ENCODE measurements at regions not wholly inside any gene's neighbourhood (a gene's known extent, or its start where the extent isn't known, plus 50 kb on each side); places are given as distances from the start of the nearest gene placed in this dataset.
"Not testable (repeated sequence)": the region's sequence is repeated elsewhere in the genome, so short reads cannot be mapped to it uniquely, and the experiment has no call there.

DNA sequence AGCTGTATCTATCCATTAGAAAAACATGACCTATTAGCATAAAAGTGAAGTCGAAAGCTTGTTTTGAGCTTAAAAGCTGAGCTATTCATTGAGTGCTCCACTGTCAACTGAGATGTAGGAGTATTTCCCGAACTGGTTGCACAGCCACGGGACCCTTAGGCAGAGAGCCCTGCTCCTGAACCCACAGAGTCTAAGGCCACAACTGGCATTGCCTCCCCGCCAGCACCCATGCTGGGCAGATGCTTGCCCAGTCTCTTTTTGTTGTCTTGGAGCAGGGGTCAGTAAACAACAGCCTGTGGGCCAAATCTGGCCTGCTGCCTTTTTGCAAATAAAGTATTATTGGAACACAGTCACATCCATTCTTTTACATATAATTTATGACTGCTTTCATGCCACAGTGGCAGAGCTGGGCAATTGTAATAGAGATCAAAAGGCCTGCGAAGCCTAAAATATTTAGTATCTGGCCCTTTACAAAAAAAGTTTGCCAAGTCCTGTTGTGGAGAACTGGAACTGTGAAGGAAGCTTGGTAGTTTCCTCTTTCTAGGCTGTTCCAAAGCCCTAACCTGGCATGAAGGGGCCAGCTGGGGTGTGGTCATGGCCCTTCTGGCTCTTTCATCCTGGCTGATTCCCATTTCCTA is 58.4 kb upstream of the WAPL start:
- FAIRE-seq, result no peak

GRCh38 chr10:86580521-86580891 is 58.9 kb upstream of the WAPL start:
- FAIRE-seq (no peak), DNase-seq (ENCODE audit: insufficient read length, low spot score) (no peak)
- no peak for TF ChIP-seq POLR2A (IDR thresholded peaks at IDR 0.05; ENCODE audit: low read depth, low read length)

More for the DNA sequence above, 58.4 kb upstream of the WAPL start:
- no peak for DNase-seq (ENCODE audit: insufficient read length, low spot score)
- TF ChIP-seq POLR2A (IDR thresholded peaks at IDR 0.05; ENCODE audit: low read depth, low read length), result no peak

- no peak for TF ChIP-seq POLR2A (IDR thresholded peaks at IDR 0.05; ENCODE audit: low read depth, low read length)
- no peak for FAIRE-seq
Measured at GRCh38 chr10:86583983-86584382, 62.4 kb upstream of the WAPL start.

DNA sequence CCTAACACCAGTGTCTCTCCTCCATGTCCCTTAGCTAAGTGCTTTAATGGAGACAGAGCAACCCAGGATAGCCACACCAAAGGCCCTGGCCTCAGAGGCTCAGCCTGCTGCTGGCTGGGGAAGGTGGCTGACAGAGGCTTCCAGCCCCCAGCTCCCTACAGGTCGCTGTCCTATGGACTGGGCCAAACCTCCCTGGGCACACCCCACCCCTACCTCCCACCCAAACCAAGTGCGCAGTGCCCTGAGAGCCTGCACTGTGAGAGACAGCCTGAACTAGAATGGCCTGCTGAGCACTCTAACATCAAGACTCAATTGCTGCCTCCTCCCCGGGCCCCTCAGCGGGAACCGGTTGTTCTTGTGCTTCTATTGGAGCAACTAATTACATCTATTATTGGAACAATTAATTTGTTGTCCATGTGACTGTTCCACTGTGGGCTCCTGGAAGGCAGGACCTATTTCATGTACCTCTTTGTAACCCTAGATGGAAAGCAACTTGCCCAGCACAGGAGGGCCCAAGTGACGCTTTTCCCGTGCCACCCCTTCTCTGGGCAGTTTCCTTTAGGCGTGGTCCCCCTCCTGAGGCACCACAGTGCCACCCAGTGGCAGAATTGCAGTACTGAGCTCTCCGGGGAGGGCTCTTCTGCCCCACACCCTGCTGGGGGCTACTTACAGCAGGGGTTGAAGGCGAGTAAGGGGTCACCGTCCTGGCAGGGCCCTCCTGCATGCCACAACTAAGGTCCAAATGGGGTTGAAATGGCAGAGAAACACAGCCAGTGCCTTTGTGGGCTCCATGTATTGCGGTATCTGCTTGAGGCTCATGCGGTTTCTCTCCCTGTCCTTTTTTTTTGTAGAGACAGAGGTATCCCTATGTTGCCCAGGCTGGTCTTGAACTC is 63.7 kb upstream of the WAPL start:
- peak; percentile 53 for FAIRE-seq
- peak; percentile 88 for DNase-seq (ENCODE audit: insufficient read length, low spot score)
- no peak for TF ChIP-seq POLR2A (IDR thresholded peaks at IDR 0.05; ENCODE audit: low read depth, low read length)

More at GRCh38 chr10:86583983-86584382, 62.4 kb upstream of the WAPL start:
- DNase-seq (ENCODE audit: insufficient read length, low spot score), result no peak

DNA sequence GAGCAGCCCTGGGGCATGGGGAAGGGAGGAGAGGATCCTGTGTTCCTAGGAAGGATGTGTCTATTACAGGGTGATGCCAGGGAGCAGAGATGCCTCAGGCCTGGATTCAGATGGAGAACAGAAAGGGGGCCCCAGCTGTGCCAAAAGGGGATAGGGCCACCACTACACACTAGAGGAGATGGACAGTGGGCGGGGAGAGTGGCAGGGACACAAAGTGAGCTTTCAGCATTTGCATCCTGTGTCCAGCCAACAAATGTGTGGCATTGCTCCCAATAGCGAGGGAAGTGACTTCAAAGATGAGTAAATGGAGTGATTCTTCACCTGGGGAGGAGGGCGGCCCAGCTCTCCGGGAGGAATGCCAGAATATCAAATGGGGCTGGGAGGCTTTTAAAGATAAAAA is 64.9 kb upstream of the WAPL start:
- FAIRE-seq (no peak), DNase-seq (ENCODE audit: insufficient read length, low spot score) (no peak)
- TF ChIP-seq POLR2A (IDR thresholded peaks at IDR 0.05; ENCODE audit: low read depth, low read length), result no peak

GRCh38 chr10:86588781-86589180 is 65.6 kb upstream of the OPN4 start:
- not testable (repeated sequence) for FAIRE-seq

GRCh38 chr10:86591436-86591835 is 62.9 kb upstream of the OPN4 start:
- FAIRE-seq (no peak), DNase-seq (ENCODE audit: insufficient read length, low spot score) (no peak)
- no peak for TF ChIP-seq POLR2A (IDR thresholded peaks at IDR 0.05; ENCODE audit: low read depth, low read length)

More at GRCh38 chr10:86588781-86589180, 65.6 kb upstream of the OPN4 start:
- DNase-seq (ENCODE audit: insufficient read length, low spot score), result not testable (repeated sequence)

- FAIRE-seq (no peak), DNase-seq (ENCODE audit: insufficient read length, low spot score) (no peak)
- no peak for TF ChIP-seq POLR2A (IDR thresholded peaks at IDR 0.05; ENCODE audit: low read depth, low read length)
Measured at GRCh38 chr10:86592413-86592812, 61.9 kb upstream of the OPN4 start.

DNA sequence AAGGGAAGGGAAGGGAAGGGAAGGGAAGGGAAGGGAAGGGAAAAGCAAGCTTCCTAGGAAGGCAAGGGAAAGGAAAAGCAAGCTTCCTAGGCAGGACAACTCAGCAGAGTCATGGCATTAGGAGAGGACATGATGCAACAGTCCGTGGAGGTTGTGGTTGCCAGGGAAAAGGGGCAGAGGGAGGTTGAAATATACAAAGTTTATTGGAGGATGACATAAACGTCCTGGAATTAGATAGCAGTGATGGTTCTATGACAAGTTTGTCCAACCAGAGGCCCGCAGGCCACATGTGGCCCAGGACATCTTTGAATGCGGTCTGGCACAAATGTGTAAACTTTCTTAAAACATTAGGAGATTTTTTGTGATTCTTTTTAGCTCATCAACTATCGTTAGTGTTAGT is 59.8 kb upstream of the OPN4 start:
- DNase-seq (ENCODE audit: insufficient read length, low spot score), result no peak
- no peak for TF ChIP-seq POLR2A (IDR thresholded peaks at IDR 0.05; ENCODE audit: low read depth, low read length)
- FAIRE-seq, result no peak

GRCh38 chr10:86595496-86595895 is 58.9 kb upstream of the OPN4 start:
- no peak for TF ChIP-seq POLR2A (IDR thresholded peaks at IDR 0.05; ENCODE audit: low read depth, low read length)
- FAIRE-seq, result no peak
- DNase-seq (ENCODE audit: insufficient read length, low spot score), result no peak

DNA sequence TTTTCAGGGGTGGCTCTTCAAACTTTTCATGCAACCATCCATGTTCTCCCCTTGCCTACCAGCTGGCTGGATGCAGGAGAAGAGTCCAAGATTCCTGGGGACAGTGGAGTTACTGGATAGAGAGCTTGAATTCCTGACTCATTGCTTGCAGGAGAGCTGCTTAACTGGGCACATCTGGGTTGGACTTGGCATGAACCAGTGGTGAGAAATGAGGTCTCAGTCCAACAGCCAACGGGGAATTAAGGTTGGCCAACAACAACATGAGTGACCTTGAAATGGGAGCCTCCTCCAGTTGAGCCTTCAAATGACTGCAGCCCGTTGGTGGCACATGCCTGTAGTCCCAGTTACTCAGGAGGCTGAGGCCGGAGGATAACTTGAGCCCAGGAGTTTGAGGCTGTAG is 58.1 kb upstream of the OPN4 start:
- FAIRE-seq (no peak), DNase-seq (ENCODE audit: insufficient read length, low spot score) (no peak)
- TF ChIP-seq POLR2A (IDR thresholded peaks at IDR 0.05; ENCODE audit: low read depth, low read length), result no peak

DNA sequence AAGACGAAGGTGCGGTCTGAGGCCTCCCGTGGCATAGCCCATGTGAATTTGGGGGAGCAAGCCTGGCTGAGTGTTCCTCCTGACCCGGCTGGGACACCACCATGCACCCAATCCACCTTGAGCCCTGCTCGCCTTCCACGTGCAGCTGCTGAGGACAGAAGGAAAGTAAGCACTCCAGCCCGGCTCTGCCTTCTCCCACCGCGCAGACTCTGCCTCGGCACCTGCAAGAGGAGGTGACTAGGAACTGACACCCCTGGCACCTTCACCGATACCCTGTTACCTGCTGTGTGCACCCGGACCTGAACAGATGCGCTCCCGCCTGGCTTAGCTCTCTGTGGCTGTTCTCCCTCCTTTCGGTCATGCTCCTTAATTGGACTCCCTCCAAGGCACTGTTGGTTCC is 57.0 kb upstream of the OPN4 start:
- no peak for FAIRE-seq
- DNase-seq (ENCODE audit: insufficient read length, low spot score), result no peak
- TF ChIP-seq POLR2A (IDR thresholded peaks at IDR 0.05; ENCODE audit: low read depth, low read length), result no peak

DNA sequence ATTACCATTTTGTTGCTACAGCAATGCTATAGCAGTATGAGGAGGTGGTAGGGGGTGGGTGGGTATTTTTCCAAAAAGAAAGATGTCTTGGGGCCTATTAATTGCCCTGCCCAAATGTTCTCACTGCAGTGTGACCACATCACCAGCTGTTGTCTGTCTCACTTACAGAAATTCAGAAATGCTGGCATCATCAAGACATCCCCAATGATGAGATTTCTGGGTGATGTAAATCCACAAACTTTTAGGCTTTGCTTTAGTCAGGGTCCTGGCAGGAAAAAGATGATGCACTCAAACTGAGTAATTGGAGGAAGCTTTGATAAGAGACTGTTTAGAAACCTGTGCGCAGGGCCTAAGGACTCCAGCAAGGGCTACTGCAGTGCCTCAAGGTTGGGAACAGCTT is 56.2 kb upstream of the OPN4 start:
- TF ChIP-seq POLR2A (IDR thresholded peaks at IDR 0.05; ENCODE audit: low read depth, low read length), result no peak
- no peak for DNase-seq (ENCODE audit: insufficient read length, low spot score)
- no peak for FAIRE-seq

GRCh38 chr10:86599041-86599440 is 55.3 kb upstream of the OPN4 start:
- TF ChIP-seq POLR2A (IDR thresholded peaks at IDR 0.05; ENCODE audit: low read depth, low read length), result no peak
- DNase-seq (ENCODE audit: insufficient read length, low spot score) (no peak), FAIRE-seq (no peak)

GRCh38 chr10:86599729-86600128 is 54.6 kb upstream of the OPN4 start:
- peak; percentile 59 for DNase-seq (ENCODE audit: insufficient read length, low spot score)
- TF ChIP-seq POLR2A (IDR thresholded peaks at IDR 0.05; ENCODE audit: low read depth, low read length), result no peak
- FAIRE-seq, result peak; percentile 69

Data from H54 (cell line).